HG03457 (cell line): ENCODE measurements at regions not wholly inside any gene's neighbourhood (a gene's known extent, or its start where the extent isn't known, plus 50 kb on each side); places are given as distances from the start of the nearest gene placed in this dataset.
"Not testable (repeated sequence)": the region's sequence is repeated elsewhere in the genome, so short reads cannot be mapped to it uniquely, and the experiment has no call there.

Source experiments
- ATAC-seq: cut with Tn5 transposase; IDR thresholded peaks from one replicate; pipeline ENCODE4 v1.9.1; 2021; ENCODE audit warnings: moderate number of reproducible peaks; ENCODE audit not compliant: unreplicated experiment

- ATAC-seq, result no peak
Measured at GRCh38 chr12:105575235-105575634, 244.7 kb downstream of the C12orf75 start.

GRCh38 chr12:105576261-105576660, 245.8 kb downstream of the C12orf75 start:
- ATAC-seq, result no peak

GRCh38 chr12:105580821-105581352, 250.4 kb downstream of the C12orf75 start:
- no peak for ATAC-seq

- no peak for ATAC-seq
Measured at GRCh38 chr12:105581420-105581819, 250.9 kb downstream of the C12orf75 start.

GRCh38 chr12:105585107-105585506, 254.6 kb downstream of the C12orf75 start:
- no peak for ATAC-seq

- no peak for ATAC-seq
Measured at GRCh38 chr12:105587237-105587636, 256.7 kb downstream of the C12orf75 start.

- no peak for ATAC-seq
Measured at GRCh38 chr12:105588106-105588505, 257.6 kb downstream of the C12orf75 start.

GRCh38 chr12:105590571-105590970, 260.1 kb downstream of the C12orf75 start:
- no peak for ATAC-seq

- ATAC-seq, result no peak
Measured at GRCh38 chr12:105595440-105595839, 264.9 kb downstream of the C12orf75 start.

GRCh38 chr12:105596731-105597130, 266.2 kb downstream of the C12orf75 start:
- no peak for ATAC-seq

- no peak for ATAC-seq
Measured at GRCh38 chr12:105598031-105598430, 267.5 kb downstream of the C12orf75 start.

- no peak for ATAC-seq
Measured at GRCh38 chr12:105600911-105601545, 270.5 kb downstream of the C12orf75 start.

- not testable (repeated sequence) for ATAC-seq
Measured at GRCh38 chr12:105602312-105602711, 271.8 kb downstream of the C12orf75 start.

GRCh38 chr12:105604281-105604680, 273.8 kb downstream of the C12orf75 start:
- ATAC-seq, result not testable (repeated sequence)

GRCh38 chr12:105606613-105607012, 276.1 kb downstream of the C12orf75 start:
- ATAC-seq, result not testable (repeated sequence)

GRCh38 chr12:105609001-105609400, 278.5 kb downstream of the C12orf75 start:
- ATAC-seq, result not testable (repeated sequence)

- ATAC-seq, result no peak
Measured at GRCh38 chr12:105610459-105610858, 280.0 kb downstream of the C12orf75 start.

- no peak for ATAC-seq
Measured at GRCh38 chr12:105611340-105611739, 280.8 kb downstream of the C12orf75 start.

- ATAC-seq, result no peak
Measured at GRCh38 chr12:105613269-105613668, 282.8 kb downstream of the C12orf75 start.

GRCh38 chr12:105613887-105614286, 283.4 kb downstream of the C12orf75 start:
- no peak for ATAC-seq

- ATAC-seq, result no peak
Measured at GRCh38 chr12:105616971-105617540, 286.6 kb downstream of the C12orf75 start.

- ATAC-seq, result no peak
Measured at GRCh38 chr12:105622220-105622619, 291.7 kb downstream of the C12orf75 start.
